HFF-Myc (cell line): ENCODE measurements at regions not wholly inside any gene's neighbourhood (a gene's known extent, or its start where the extent isn't known, plus 50 kb on each side); places are given as distances from the start of the nearest gene placed in this dataset.

Experiments used
- DNase-seq: peaks from one replicate; pipeline ENCODE4 v3.0.0-alpha.2; 2011; ENCODE audit warnings: low read depth; ENCODE audit errors: extremely low read depth
- H3K4me3 ChIP-seq: replicated peaks from 2 replicates; pipeline ENCODE4 v1.5.1; 2011; ENCODE audit warnings: low read depth, mild to moderate bottlenecking, control low read depth, low read length
- TF ChIP-seq, protein P1 (sequence below): IDR thresholded peaks from 2 replicates; pipeline ENCODE4 v1.5.1; 2012; ENCODE audit warnings: mild to moderate bottlenecking, low read depth, low read length, control low read depth; ENCODE audit errors: missing control alignments

DNA sequence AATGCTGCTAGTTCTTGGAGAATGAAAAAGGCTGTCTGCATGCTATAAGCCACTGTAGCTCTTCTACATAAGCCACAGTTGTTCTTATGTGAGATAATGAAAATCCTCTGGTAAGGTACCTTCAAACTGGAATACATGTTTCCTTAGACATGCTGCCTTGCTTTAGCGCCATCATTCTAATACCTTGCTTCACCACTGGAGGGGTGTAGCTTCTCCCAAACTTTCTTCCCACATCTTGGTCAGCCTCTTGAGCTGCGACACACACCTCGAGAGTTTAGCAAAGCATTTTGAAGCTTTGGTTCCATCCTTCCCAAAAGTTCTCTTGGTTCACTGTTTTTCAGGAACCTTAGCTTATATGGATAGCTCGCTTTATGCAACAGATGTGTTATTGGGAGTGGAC lies 69.5 kb downstream of the NKX2-1 start:
- no peak for DNase-seq
- TF ChIP-seq, protein P1, sequence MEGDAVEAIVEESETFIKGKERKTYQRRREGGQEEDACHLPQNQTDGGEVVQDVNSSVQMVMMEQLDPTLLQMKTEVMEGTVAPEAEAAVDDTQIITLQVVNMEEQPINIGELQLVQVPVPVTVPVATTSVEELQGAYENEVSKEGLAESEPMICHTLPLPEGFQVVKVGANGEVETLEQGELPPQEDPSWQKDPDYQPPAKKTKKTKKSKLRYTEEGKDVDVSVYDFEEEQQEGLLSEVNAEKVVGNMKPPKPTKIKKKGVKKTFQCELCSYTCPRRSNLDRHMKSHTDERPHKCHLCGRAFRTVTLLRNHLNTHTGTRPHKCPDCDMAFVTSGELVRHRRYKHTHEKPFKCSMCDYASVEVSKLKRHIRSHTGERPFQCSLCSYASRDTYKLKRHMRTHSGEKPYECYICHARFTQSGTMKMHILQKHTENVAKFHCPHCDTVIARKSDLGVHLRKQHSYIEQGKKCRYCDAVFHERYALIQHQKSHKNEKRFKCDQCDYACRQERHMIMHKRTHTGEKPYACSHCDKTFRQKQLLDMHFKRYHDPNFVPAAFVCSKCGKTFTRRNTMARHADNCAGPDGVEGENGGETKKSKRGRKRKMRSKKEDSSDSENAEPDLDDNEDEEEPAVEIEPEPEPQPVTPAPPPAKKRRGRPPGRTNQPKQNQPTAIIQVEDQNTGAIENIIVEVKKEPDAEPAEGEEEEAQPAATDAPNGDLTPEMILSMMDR, result no peak
- H3K4me3 ChIP-seq, result no peak overlapping the region

DNA sequence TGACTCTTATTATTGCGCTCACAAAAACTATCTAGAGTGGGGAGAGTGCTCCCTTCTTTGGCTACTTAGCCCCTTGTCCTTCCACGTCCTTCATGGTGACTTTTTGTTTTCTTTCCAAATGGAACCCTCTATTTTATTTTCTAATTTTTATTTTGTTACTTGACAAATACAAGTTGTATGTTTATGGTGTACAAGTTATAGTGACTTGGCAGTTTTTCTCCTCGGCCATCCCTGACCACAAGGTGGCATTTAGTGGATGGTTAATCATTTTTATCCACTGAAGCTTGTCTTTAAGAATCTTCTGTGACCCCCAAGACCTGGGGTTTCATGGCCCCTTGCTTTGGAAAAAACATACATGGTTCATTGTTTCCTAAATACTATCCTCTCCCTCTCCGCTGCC lies 70.1 kb downstream of the NKX2-1 start:
- no peak overlapping the region for H3K4me3 ChIP-seq
- no peak for DNase-seq
- TF ChIP-seq, protein P1, result no peak

DNA sequence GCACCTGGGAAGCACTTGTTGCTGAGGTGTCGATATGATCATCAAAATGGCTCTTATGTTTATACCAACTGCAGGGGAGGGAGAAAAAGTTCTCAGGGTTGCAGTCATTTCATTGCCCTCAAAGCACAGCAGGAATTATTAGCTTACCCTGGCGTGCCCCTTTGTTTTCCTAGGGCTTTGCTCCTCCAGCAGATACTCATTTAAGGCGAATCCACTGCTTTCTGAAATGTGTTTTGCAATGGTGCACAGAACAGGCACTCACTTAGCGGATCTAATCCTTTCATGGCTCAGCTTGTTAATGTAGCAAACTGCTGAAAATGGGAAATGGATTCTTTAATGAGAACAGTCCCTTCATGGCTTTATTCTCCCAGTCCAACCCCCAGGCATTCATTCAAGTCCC lies 76.7 kb downstream of the NKX2-1 start:
- H3K4me3 ChIP-seq, result no peak overlapping the region
- TF ChIP-seq, protein P1, result no peak
- DNase-seq, result no peak

DNA sequence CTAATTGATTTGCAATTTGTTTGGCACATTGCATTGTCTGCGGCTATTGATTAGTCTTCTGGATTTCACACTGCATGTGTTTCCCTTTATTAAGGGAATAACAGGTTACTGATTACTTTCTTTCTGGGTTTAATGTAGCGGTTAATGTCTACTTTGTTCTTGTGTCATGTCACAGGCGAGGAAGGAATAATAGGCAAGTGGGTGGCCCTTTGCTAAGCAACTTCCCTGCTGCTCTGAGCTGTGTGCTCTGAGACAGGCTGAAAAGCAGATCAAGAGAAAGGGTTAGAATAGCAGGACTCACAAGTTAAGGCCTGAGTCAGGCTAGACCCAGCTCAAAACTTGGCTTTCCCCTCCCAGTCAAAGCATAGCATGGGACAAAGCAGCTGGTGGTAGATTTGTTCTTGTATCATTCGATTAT lies 77.2 kb downstream of the NKX2-1 start:
- no peak for DNase-seq
- TF ChIP-seq, protein P1, result no peak
- no peak overlapping the region for H3K4me3 ChIP-seq

DNA sequence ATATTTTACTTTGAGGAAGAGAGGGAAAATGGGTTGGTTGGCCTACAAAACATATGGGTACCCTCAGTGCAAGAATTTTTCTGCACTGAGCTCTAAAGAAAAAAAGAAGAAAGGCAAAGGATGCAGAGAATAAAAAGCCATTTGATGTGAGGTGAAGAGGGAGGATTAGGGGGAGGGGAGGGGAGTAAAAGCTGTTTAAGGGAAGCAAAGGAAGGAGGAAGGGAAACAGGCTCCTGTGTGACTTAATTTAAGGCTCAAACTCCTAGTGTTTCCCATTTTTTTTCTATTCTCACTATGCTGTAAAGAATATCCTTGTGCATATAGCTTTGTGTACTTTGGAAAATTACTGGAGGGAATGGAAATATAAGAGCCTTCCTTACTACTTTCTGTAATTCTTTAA lies 78.7 kb downstream of the NKX2-1 start:
- no peak for DNase-seq
- TF ChIP-seq, protein P1, result no peak
- no peak overlapping the region for H3K4me3 ChIP-seq

DNA sequence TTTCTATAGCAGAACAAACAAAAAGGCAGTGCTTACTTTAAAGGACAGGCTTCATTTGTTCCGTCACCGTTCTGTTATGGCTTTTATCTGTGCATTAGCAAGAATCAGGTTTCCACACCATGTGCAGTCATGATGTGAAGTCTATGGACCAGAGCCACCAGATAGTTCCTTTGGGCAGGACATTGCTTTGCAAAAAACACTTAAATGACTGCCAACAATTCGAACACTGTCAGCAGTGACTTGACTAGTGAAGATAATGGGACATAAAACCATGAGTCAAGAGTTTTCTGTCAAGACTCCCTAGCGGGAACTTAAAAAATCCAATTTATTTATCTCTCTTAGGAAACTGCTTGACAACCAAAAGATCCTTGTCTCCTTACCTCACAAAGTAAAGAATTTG lies 80.3 kb downstream of the NKX2-1 start:
- no peak for DNase-seq
- H3K4me3 ChIP-seq, result no peak overlapping the region
- TF ChIP-seq, protein P1, result no peak

DNA sequence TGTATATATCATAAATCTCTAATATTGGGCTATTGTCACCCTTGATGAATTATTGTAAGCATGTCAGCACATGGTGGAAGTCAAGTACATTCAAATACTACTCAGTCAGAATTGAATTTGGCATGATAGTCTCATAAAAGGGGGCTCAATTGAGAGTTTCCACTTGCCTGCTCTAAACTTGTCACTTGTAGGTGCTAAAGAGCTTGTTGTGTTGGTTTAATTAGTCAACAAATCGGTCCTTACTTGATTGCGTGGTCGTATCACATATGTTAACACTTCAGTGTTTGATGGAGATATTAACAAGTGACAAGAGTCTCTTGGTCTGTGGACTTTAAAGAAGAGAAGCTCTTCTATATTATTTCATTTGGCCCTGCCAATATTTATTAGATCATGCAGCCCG lies 81.1 kb downstream of the NKX2-1 start:
- no peak for DNase-seq
- no peak overlapping the region for H3K4me3 ChIP-seq
- TF ChIP-seq, protein P1, result no peak
